Stomach smooth muscle (tissue), 2 donors: ENCODE measurements at regions not wholly inside any gene's neighbourhood (a gene's known extent, or its start where the extent isn't known, plus 50 kb on each side); places are given as distances from the start of the nearest gene placed in this dataset.
"Not testable (repeated sequence)": the region's sequence is repeated elsewhere in the genome, so short reads cannot be mapped to it uniquely, and the experiment has no call there.

Source experiments
- H3K27ac ChIP-seq: one replicate; pipeline ENCODE4 v1.7.0; 2013; ENCODE audit warnings: mild to moderate bottlenecking, low read length, inconsistent platforms
- H3K27me3 ChIP-seq, 2 donors: one replicate each; pipeline ENCODE4 v1.7.0; 2013; ENCODE audit warnings: low read length in 2 of 2; ENCODE audit not compliant: insufficient read depth in 2 of 2, control insufficient read depth in 1 of 2
- H3K36me3 ChIP-seq, 2 donors: one replicate each; pipeline ENCODE4 v1.7.0; 2013; ENCODE audit warnings: low read length in 2 of 2; ENCODE audit not compliant: control insufficient read depth in 2 of 2, insufficient read depth in 2 of 2
- H3K4me1 ChIP-seq: one replicate; pipeline ENCODE4 v1.7.0; 2013; ENCODE audit warnings: low read length; ENCODE audit not compliant: control insufficient read depth, insufficient read depth
- H3K4me3 ChIP-seq, 2 donors: one replicate each; pipeline ENCODE4 v1.7.0; 2013; ENCODE audit warnings: low read length in 2 of 2
- H3K9ac ChIP-seq, 2 donors: one replicate each; pipeline ENCODE4 v1.7.0; 2013; ENCODE audit warnings: low read length in 2 of 2, mild to moderate bottlenecking in 1 of 2
- H3K9me3 ChIP-seq, 2 donors: one replicate each; pipeline ENCODE4 v1.7.0; 2013; ENCODE audit warnings: low read length in 2 of 2; ENCODE audit not compliant: control insufficient read depth in 2 of 2
- donor health status: healthy.
- donor health status: Pancreatic carcinoma.

DNA sequence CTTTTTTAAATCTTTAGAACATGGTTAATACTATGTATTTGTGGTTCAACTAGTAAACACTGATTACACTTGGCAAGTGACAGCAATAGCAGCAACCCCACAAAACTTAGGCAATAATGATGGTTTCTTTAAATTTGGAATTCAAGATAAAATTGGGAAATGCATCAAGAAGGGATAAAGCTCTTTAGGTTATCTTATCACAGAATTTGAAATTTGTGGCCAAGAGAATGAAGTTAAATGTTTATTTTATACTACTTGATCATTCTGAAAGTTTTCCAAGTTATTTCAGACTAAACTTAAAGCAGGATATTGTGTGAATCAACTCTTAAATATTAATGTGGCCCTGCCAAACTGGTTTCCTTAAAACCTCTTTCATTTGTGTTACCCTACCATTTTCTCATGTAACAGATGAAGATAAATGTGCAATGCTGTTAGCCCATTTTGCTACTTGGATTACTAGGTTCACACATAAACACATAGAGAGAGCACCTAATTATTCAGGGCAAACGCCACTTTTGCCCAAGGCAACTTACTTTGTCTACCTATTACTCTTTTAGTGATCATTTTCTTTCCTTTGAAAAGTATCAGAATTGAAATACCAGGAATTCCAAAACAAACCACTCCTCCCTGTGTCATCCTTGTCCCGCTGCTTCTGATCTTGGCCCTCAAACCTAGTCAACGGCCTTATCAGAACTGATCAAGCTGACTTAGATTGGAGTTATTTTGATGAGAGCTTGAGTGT lies 186.7 kb upstream of the TENT5A start:
- Histone ChIP-seq H3K4me3 (no peak overlapping the region), H3K9ac (no peak overlapping the region), H3K27me3 (no peaks in the 10 kb centered on the region), H3K9me3 (no peaks in the 10 kb centered on the region), H3K36me3 (no peaks in the 10 kb centered on the region), H3K27ac (no peak overlapping the region), H3K4me1 (peaks cover 4% of the 10 kb centered on the region)

DNA sequence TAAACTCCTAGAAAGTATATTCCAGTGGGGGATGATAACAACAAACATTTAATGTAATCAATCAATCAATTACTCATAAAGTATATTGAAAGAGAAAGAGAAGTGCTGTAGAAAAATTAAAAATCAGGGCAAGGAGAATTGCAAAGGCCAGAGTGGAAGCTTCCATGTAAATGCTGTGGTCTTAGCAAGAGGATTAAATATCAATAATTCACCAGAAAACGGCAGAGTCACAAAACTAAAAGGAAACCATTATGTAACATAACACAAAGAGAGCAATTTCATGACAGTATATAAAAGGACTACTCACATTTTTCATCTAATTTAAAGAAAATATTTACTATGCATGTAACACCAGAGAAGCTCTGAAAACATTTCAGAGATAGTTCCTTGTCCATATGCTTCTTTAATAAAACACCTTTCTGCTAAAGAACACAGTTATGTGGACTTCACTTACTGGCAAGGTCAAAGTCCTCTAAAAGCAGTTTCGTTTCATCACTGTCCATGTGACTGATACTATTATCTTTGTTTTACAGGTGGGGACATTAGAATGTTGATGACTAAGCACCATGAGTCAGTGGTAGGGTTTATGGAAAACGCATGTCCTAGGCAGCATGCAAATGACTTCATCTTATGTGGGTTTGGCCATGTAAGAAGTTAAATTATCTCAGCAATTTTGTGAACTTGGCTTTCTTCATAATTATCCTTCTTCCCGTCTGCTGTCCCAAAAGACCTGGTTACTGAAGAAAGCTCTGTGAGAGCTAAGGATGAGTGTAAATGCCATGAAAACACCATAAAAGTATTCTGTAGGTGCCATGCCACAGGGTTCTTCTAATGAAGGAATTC lies 185.8 kb upstream of the TENT5A start:
- H3K9me3 ChIP-seq, result no peaks in the 10 kb centered on the region
- no peak overlapping the region for H3K9ac ChIP-seq
- no peaks in the 10 kb centered on the region for H3K27me3 ChIP-seq
- peaks cover 4% of the 10 kb centered on the region for H3K4me1 ChIP-seq
- H3K36me3 ChIP-seq, result no peaks in the 10 kb centered on the region
- no peak overlapping the region for H3K27ac ChIP-seq
- H3K4me3 ChIP-seq, result no peak overlapping the region

DNA sequence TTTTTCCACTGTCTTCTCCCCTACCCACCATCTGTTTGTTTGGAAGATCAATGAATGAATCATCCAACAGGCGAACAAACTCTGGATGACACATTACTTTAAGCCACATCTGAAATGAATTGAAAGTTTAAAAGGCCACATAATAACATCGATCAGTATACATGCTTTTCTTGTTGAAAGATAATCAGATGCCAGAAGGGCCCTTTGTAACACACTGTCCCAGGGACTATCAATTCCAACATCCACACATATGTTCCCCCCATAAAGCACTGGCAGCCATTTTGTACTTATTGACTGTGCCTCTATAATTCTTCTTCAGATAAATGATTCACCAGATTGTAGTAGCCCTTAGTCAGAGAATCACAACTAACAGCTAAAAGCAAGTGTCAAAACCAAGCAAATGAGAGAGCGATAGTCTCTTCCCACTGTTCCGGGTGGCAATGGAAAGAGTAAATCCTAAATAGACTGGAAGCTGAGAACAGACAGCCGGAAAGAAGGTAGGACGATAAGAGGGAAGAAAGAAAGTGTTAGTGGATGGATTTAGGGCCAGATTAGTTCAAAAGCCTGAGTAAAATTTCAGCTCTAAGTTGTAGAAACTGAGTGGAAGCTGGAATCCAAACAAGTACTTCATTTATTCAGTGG lies 184.9 kb upstream of the TENT5A start:
- H3K9ac ChIP-seq, result no peak overlapping the region
- no peaks in the 10 kb centered on the region for H3K9me3 ChIP-seq
- H3K27me3 ChIP-seq, result no peaks in the 10 kb centered on the region
- no peak overlapping the region for H3K4me3 ChIP-seq
- no peaks in the 10 kb centered on the region for H3K36me3 ChIP-seq
- H3K4me1 ChIP-seq, result peaks cover 4% of the 10 kb centered on the region
- H3K27ac ChIP-seq, result no peak overlapping the region

DNA sequence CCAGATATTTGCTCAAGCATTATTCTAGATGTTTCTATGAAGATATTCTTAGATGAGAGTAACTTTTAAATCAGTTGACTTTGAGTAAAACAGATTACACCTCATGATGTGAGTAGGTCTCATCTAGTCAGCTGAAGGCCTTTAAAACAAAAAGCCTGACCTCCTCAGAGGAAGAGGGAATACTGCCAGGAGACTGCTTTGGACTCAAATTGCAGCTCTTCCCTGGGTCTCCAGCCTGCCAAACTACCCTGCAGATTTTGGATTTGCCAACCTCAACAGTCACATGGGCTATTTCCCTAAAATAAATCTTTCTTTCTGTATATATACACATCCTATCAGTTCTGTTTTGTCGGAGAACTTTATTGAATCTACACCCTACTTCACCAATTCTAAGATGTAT lies 182.5 kb upstream of the TENT5A start:
- Histone ChIP-seq H3K9ac (no peak overlapping the region), H3K9me3 (no peaks in the 10 kb centered on the region), H3K4me1 (peaks cover 3% of the 10 kb centered on the region), H3K27ac (no peak overlapping the region), H3K27me3 (no peaks in the 10 kb centered on the region), H3K4me3 (no peak overlapping the region), H3K36me3 (no peaks in the 10 kb centered on the region)

DNA sequence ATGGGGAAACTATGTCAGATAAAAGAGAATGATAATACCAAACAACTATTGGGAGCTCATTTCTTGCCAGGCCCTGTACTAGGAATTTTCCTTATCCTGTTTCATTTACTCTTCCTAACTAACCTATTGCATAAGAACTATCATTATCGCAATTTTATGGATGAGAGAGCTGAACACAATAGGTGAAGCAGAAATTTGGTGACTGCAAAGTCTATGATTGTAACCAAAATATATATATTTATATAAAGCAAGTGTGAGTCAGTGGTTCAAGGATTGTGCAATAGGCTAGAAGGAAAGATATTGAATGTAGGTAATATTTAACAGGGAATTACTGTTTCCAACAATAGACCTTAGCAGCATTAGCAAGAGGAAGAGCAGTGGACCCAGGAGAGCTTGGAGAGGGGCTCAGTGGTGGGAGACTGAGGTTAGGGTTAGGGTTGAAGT lies 181.1 kb upstream of the TENT5A start:
- Histone ChIP-seq H3K4me3 (no peak overlapping the region), H3K36me3 (no peaks in the 10 kb centered on the region), H3K9ac (no peak overlapping the region), H3K9me3 (no peaks in the 10 kb centered on the region), H3K27me3 (no peaks in the 10 kb centered on the region), H3K4me1 (no peaks in the 10 kb centered on the region), H3K27ac (no peak overlapping the region)

DNA sequence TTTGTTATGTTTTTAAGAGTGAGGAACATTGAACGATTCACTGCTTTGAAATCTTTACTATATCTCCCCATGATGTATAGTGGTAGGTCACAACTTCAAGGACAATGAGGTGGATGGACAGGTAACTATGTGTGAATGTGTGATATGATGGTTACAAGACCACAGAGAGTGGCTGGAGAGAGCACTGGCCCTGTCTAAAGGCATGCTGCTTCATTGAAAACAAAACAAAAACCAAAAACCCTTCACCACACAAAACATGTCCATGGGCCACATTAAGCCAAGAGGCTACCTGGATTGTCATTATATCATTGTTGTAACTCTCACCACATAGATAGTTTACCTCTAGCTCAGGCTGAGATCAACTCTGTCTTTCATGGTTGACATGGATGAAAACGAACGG lies 180.6 kb upstream of the TENT5A start:
- H3K36me3 ChIP-seq, result no peaks in the 10 kb centered on the region
- no peaks in the 10 kb centered on the region for H3K4me1 ChIP-seq
- H3K9ac ChIP-seq, result no peak overlapping the region
- no peaks in the 10 kb centered on the region for H3K27me3 ChIP-seq
- H3K27ac ChIP-seq, result no peak overlapping the region
- H3K4me3 ChIP-seq, result no peak overlapping the region
- no peaks in the 10 kb centered on the region for H3K9me3 ChIP-seq

DNA sequence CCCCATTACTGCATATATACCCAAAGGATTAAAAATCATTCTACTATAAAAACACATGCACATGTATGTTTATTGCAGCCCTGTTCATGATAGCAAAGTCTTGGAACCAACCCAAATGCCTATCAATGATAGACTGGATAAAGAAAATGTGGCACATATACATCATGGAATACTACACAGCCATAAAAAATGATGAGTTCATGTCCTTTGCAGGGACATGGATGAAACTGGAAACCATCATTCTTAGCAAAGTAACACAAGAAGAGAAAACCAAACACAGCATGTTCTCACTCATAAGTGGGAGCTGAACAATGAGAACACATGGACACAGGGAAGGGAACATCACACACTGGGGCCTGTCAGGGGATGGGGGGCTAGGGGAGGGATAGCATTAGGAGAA lies 180.0 kb upstream of the TENT5A start:
- not testable (repeated sequence) for H3K4me1 ChIP-seq, H3K9me3 ChIP-seq, H3K4me3 ChIP-seq, H3K9ac ChIP-seq, H3K27ac ChIP-seq, H3K36me3 ChIP-seq, H3K27me3 ChIP-seq

DNA sequence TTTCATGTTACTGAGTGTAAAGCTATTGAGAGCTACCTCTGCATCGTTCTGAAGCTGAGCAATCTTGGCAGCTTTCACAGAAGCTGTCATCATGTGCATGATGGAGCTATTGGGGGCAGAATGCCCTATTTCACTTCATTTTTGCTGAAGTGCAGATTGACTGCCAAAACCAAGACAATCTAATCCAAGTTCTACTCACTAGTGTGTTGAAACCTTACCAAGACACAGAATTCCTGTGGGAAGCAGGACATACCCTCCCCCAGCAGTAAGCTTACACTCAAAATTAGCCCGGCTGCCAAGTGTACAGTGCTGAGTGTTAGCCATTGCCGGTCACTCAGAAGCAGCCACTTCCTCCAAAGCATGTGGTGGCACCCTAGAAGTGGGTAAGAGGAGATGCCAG lies 177.3 kb upstream of the TENT5A start:
- H3K9ac ChIP-seq, result no peak overlapping the region
- no peak overlapping the region for H3K4me3 ChIP-seq
- H3K36me3 ChIP-seq, result no peaks in the 10 kb centered on the region
- H3K27ac ChIP-seq, result no peak overlapping the region
- H3K4me1 ChIP-seq, result no peaks in the 10 kb centered on the region
- H3K27me3 ChIP-seq, result no peaks in the 10 kb centered on the region
- no peaks in the 10 kb centered on the region for H3K9me3 ChIP-seq

DNA sequence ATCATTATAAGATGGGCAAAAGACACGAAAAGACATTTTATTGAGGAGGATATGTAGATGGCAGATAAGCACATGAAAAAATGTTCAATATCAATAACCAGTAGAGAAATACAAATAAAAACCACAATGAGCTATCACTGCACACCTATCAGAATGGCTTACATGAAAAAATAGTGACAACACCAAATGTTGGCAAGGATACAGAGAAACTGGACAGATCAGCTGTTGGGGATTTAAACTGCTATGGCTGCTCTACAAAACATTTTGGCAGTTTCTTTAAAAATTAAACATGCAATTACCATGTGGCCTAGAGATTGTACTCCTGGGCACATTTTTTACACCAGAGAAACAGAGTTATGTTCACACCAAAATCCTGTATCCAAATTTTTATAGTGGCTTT lies 172.7 kb upstream of the TENT5A start:
- Histone ChIP-seq H3K36me3 (no peaks in the 10 kb centered on the region), H3K4me3 (no peak overlapping the region), H3K27ac (no peak overlapping the region), H3K9ac (no peak overlapping the region), H3K27me3 (no peaks in the 10 kb centered on the region), H3K9me3 (peaks cover 0 to 3% of the 10 kb centered on the region in 2 donors), H3K4me1 (no peaks in the 10 kb centered on the region)

DNA sequence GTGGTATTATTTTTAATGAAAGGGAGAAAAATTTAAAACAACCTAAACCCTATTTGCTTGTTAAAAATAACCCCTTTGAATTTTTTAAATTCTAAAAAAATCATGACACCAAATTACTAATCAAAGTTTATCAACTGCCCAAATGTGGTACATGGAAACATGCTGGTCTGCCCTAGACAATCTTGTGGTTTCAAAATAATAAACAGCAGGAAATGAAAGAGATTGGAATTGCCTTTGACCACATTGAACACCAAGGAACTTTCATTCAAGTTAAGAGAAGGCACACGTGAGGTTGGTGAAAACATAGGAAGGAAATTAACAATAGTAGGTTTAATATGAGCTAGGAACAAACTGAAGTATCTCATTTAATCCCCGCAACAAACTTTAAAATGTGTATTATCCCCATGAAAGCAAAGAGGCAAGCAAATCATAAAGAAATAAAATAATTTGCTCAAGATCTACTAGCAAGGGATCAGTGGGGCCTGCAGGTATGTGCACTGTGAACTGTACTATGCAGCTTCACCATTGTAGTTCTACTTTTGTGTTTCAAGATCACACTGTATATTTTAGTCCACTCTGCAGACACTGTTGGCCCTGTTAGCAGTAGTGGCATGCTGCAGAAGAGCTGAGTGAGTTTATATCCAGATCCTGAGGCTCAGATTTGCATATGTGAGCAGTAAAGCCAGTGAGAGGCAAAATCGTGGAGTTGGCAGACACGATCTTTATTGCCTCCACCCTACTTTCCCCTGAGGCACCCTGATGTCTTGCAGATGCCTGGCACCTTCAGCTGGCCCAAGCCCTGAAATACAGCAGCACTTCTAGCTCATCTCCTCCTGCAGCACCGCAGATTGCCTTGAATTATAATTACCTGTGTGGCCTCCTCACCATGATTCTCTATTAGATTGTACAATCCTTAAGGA lies 157.8 kb upstream of the TENT5A start:
- Histone ChIP-seq H3K9me3 (no peaks in the 10 kb centered on the region), H3K27ac (no peak overlapping the region), H3K27me3 (no peaks in the 10 kb centered on the region)

More for the DNA sequence above, 157.8 kb upstream of the TENT5A start:
- Histone ChIP-seq H3K36me3 (no peaks in the 10 kb centered on the region), H3K9ac (no peak overlapping the region), H3K4me1 (peaks cover 15% of the 10 kb centered on the region), H3K4me3 (no peak overlapping the region)
